D721Med (cell line): ENCODE measurements at regions not wholly inside any gene's neighbourhood (a gene's known extent, or its start where the extent isn't known, plus 50 kb on each side); places are given as distances from the start of the nearest gene placed in this dataset.
"Not testable (repeated sequence)": the region's sequence is repeated elsewhere in the genome, so short reads cannot be mapped to it uniquely, and the experiment has no call there.

Experiments used
- DNase-seq: peaks from one replicate; pipeline ENCODE4 v3.0.0; 2011; ENCODE audit warnings: low spot score; ENCODE audit not compliant: insufficient read length
- FAIRE-seq: peaks from 2 replicates; lab custom pipeline; 2011; peaks lifted over from hg19 to GRCh38; lab: Jason Lieb, UNC
- TF ChIP-seq, protein P1 (sequence below): IDR thresholded peaks from 2 replicates; pipeline ENCODE4 v1.5.1; 2012; ENCODE audit warnings: mild to moderate bottlenecking, control low read depth; ENCODE audit not compliant: insufficient read depth; ENCODE audit errors: missing control alignments

DNA sequence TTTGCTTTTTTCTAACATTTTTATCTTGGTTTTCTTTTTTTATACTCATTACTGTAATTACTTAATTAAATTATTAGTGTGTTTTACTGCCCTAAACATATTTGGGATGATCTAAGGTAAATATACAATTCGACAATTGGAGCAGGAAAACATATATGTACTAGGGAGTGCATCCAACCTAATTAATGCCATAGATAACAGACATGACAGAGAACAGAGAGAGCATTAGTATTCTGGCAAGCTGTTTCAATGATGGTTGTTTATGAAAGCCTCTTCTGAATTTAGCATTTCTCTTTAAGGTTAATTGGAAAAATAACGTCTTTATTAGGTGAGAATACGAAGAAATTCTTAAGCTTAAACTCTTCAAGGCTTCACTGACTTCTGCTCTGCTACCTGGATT is 300.1 kb upstream of the PRR16 start:
- DNase-seq (no peak), FAIRE-seq (no peak)
- TF ChIP-seq, protein P1, sequence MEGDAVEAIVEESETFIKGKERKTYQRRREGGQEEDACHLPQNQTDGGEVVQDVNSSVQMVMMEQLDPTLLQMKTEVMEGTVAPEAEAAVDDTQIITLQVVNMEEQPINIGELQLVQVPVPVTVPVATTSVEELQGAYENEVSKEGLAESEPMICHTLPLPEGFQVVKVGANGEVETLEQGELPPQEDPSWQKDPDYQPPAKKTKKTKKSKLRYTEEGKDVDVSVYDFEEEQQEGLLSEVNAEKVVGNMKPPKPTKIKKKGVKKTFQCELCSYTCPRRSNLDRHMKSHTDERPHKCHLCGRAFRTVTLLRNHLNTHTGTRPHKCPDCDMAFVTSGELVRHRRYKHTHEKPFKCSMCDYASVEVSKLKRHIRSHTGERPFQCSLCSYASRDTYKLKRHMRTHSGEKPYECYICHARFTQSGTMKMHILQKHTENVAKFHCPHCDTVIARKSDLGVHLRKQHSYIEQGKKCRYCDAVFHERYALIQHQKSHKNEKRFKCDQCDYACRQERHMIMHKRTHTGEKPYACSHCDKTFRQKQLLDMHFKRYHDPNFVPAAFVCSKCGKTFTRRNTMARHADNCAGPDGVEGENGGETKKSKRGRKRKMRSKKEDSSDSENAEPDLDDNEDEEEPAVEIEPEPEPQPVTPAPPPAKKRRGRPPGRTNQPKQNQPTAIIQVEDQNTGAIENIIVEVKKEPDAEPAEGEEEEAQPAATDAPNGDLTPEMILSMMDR: no peak

DNA sequence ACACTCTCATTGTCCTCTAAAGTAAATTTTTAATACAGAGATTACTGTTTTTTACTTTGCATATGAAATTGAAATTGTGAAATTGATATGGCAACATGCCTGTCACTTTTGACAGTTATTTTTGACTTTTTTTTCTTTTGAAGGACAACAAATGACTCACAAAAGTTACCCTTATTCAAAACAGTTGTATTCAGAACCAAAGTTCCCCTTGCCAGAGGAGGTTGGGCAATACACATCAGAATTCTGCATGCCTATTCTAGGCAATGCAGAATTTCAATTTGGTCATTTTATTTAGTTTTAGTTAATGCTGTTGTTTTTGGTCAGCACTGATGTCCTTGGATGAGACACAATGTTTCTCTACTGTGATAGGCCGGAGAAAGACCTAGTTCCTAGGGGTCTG is 299.1 kb upstream of the PRR16 start:
- TF ChIP-seq, protein P1: no peak
- DNase-seq (no peak), FAIRE-seq (no peak)

GRCh38 chr5:120173125-120173524 is 291.0 kb upstream of the PRR16 start:
- no peak for FAIRE-seq
- TF ChIP-seq, protein P1: no peak
- DNase-seq: no peak

DNA sequence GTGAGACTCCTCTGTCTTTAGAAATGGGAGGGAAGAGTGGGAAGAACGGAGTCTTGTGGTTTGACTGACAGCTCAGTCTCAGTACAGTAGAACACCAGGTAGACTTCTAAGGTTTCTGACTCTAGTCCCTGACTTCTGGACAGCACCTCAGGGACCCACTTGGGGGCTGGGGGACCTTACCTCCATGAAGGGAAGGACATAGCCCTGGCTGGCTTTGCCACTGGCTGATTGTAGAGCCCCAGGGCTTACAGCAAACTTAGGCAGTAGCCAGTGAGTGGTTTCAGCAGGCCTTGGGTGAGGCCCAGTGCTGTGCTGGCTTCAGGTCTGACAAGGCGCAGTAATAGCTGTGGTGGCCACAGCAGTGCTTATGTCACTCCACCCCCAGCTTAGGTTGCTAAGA is 290.0 kb upstream of the PRR16 start:
- TF ChIP-seq, protein P1: no peak
- no peak for DNase-seq
- FAIRE-seq: no peak

DNA sequence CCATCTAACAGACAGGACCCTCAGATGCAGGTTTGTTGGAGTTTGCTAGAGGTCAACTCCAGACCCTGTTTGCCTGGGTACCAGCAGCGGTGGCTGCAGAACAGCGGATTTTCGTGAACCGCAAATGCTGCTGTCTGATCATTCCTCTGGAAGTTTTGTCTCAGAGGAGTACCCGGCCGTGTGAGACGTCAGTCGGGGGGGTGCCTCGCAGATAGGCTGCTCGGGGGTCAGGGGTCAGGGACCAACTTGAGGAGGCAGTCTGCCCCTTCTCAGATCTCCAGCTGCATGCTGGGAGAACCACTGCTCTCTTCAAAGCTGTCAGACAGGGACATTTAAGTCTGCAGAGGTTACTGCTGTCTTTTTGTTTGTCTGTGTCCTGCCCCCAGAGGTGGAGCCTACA is 282.9 kb upstream of the PRR16 start:
- DNase-seq, FAIRE-seq: not testable (repeated sequence)

GRCh38 chr5:120194650-120195049 is 269.4 kb upstream of the PRR16 start:
- not testable (repeated sequence) for DNase-seq, FAIRE-seq

DNA sequence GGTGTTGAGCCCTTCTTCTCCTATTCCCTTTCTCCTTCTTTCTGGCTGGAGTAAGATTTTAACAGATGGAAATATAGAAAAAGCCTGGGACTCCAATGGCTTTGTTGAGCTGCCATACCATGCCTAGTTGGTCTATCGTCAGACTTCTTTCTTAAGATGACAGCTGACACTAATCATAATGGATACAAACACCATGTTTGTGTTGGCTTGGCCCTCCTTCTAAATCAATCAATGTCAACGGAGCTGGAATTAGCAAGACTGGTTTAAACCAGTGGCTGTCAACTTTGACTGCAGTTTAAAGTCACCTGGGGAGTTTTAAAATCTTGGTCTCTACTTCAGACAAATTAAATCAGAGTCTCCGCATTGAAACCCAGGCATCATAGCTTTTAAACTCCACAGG is 264.5 kb upstream of the PRR16 start:
- FAIRE-seq (no peak), DNase-seq (no peak)
- TF ChIP-seq, protein P1: no peak

DNA sequence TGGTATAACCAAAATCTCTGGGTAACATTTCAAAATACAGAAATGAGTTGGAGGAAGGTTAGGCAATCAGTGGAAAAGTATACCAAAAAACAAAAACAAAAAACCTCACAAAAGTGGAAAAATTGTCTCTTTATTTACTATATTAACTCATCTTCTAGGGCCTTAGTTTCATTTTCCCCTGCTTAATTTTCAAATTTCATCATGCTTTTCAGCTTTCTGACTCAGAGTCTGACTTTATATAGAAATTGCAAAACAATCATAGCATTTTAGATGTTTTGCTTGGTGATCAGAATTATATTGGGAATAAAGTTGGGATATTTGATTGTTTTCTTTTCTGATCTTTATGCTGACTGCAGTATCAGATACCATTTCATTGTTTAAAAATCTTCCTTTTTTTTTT is 257.0 kb upstream of the PRR16 start:
- DNase-seq: no peak
- TF ChIP-seq, protein P1: no peak
- no peak for FAIRE-seq
